H9 (cell line): ENCODE measurements at regions not wholly inside any gene's neighbourhood (a gene's known extent, or its start where the extent isn't known, plus 50 kb on each side); places are given as distances from the start of the nearest gene placed in this dataset.
A peak's percentile ranks its signal among the peaks of the same experiment; 100 is the strongest.

Experiments used
- DNase-seq: peaks from one replicate; pipeline ENCODE4 v3.0.0-alpha.2; 2017
- H2AFZ ChIP-seq: one replicate; pipeline ENCODE4 v1.6.1; 2013; ENCODE audit warnings: mild to moderate bottlenecking, low read length, control low read depth, moderate library complexity
- H2AK5ac ChIP-seq: 2 replicates; pipeline ENCODE4 v1.6.1; 2013; ENCODE audit warnings: low read length, control low read depth, mixed read lengths; ENCODE audit not compliant: insufficient read length
- H2BK120ac ChIP-seq: one replicate; pipeline ENCODE4 v1.6.1; 2013; ENCODE audit warnings: low read depth, mild to moderate bottlenecking, low read length, control low read depth, inconsistent platforms; ENCODE audit not compliant: poor library complexity, severe bottlenecking
- H2BK12ac ChIP-seq: 2 replicates; pipeline ENCODE4 v1.6.1; 2013; ENCODE audit warnings: low read length, control low read depth, mixed read lengths, low read depth; ENCODE audit not compliant: insufficient read length
- H2BK15ac ChIP-seq: 2 replicates; pipeline ENCODE4 v1.6.1; 2013; ENCODE audit warnings: low read depth, low read length, control low read depth
- H2BK20ac ChIP-seq: one replicate; pipeline ENCODE4 v1.6.1; 2013; ENCODE audit warnings: low read depth, mild to moderate bottlenecking, low read length, control low read depth, inconsistent platforms; ENCODE audit not compliant: poor library complexity, severe bottlenecking
- H2BK5ac ChIP-seq: 2 replicates; pipeline ENCODE4 v1.6.1; 2013; ENCODE audit warnings: low read length, control low read depth, mixed read lengths; ENCODE audit not compliant: insufficient read length
- H3K14ac ChIP-seq: 2 replicates; pipeline ENCODE4 v1.6.1; 2013; ENCODE audit warnings: low read length, control low read depth; ENCODE audit not compliant: insufficient read depth
- H3K18ac ChIP-seq: 2 replicates; pipeline ENCODE4 v1.6.1; 2013; ENCODE audit warnings: low read depth, mild to moderate bottlenecking, mixed read lengths, low read length, control low read depth; ENCODE audit not compliant: insufficient read length
- H3K23ac ChIP-seq: 2 replicates; pipeline ENCODE4 v1.6.1; 2013; ENCODE audit warnings: low read length, control low read depth, mixed read lengths, low read depth; ENCODE audit not compliant: insufficient read length
- H3K23me2 ChIP-seq: 2 replicates; pipeline ENCODE4 v1.6.1; 2013; ENCODE audit warnings: low read depth, mild to moderate bottlenecking, mixed read lengths, low read length, control low read depth; ENCODE audit not compliant: insufficient read length, poor library complexity, severe bottlenecking
- H3K27ac ChIP-seq: 2 replicates; pipeline ENCODE4 v1.5.1; 2013; ENCODE audit warnings: low read length, control low read depth, mixed read lengths, low read depth; ENCODE audit not compliant: insufficient read length
- H3K27me3 ChIP-seq: 2 replicates; pipeline ENCODE4 v1.6.1; 2013; ENCODE audit warnings: low read length, control low read depth, inconsistent platforms; ENCODE audit not compliant: insufficient read depth
- H3K4ac ChIP-seq: 2 replicates; pipeline ENCODE4 v1.6.1; 2013; ENCODE audit warnings: low read depth, mild to moderate bottlenecking, control low read depth, inconsistent platforms, low read length, moderate library complexity
- H3K4me1 ChIP-seq: 2 replicates; pipeline ENCODE4 v1.6.1; 2013; ENCODE audit warnings: low read length, control low read depth, inconsistent platforms; ENCODE audit not compliant: insufficient read depth
- H3K4me2 ChIP-seq: 2 replicates; pipeline ENCODE4 v1.6.1; 2013; ENCODE audit warnings: low read length, control low read depth, mixed read lengths; ENCODE audit not compliant: insufficient read length, insufficient read depth
- H3K56ac ChIP-seq: 2 replicates; pipeline ENCODE4 v1.6.1; 2013; ENCODE audit warnings: low read depth, mild to moderate bottlenecking, mixed read lengths, low read length, control low read depth; ENCODE audit not compliant: insufficient read length
- H3K79me1 ChIP-seq: 2 replicates; pipeline ENCODE4 v1.6.1; 2013; ENCODE audit warnings: low read depth, mild to moderate bottlenecking, moderate library complexity, low read length, control low read depth, inconsistent platforms; ENCODE audit not compliant: insufficient read depth, poor library complexity, severe bottlenecking
- H3K79me2 ChIP-seq: 2 replicates; pipeline ENCODE4 v1.6.1; 2013; ENCODE audit warnings: low read length, control low read depth, inconsistent platforms; ENCODE audit not compliant: insufficient read depth
- H3K9ac ChIP-seq: 2 replicates; pipeline ENCODE4 v1.6.1; 2013; ENCODE audit warnings: low read length, control low read depth, mixed read lengths; ENCODE audit not compliant: insufficient read length; ENCODE audit errors: extremely low read depth
- H3K9me3 ChIP-seq: one replicate; pipeline ENCODE4 v1.6.1; 2013; ENCODE audit warnings: low read depth, low read length, inconsistent platforms; ENCODE audit not compliant: control insufficient read depth
- H3T11ph ChIP-seq: one replicate; pipeline ENCODE4 v1.6.1; 2013; ENCODE audit warnings: mild to moderate bottlenecking, low read length, control low read depth, inconsistent platforms
- H4K20me1 ChIP-seq: one replicate; pipeline ENCODE4 v1.6.1; 2013; ENCODE audit not compliant: control insufficient read depth, insufficient read length, insufficient read depth
- H4K5ac ChIP-seq: 2 replicates; pipeline ENCODE4 v1.6.1; 2013; ENCODE audit warnings: low read depth, mild to moderate bottlenecking, mixed read lengths, low read length, control low read depth; ENCODE audit not compliant: insufficient read length
- H4K8ac ChIP-seq: replicated peaks from 2 replicates; pipeline ENCODE4 v1.6.1; 2013; ENCODE audit warnings: low read length, control low read depth, mixed read lengths, low read depth; ENCODE audit not compliant: insufficient read length
- H4K91ac ChIP-seq: 2 replicates; pipeline ENCODE4 v1.6.1; 2013; ENCODE audit warnings: low read depth, mild to moderate bottlenecking, moderate library complexity, mixed read lengths, low read length, control low read depth; ENCODE audit not compliant: insufficient read length
- H3K27ac Mint-ChIP-seq, 3 experiments: 2 replicates in 2 of 3; 3 replicates in 1 of 3; pipeline ENCODE4 v1.8.0; 2020 to 2021; ENCODE audit warnings: mixed read lengths in 3 of 3, mild to moderate bottlenecking in 1 of 3, moderate library complexity in 1 of 3
- H3K27me3 Mint-ChIP-seq: 2 replicates; pipeline ENCODE4 v1.8.0; 2021; ENCODE audit warnings: low read depth, mild to moderate bottlenecking, moderate library complexity, mixed read lengths
- H3K36me3 Mint-ChIP-seq, 3 experiments: 2 replicates in 2 of 3; 3 replicates in 1 of 3; pipeline ENCODE4 v1.8.0; 2020 to 2021; ENCODE audit warnings: low read depth in 3 of 3, mixed read lengths in 3 of 3; ENCODE audit not compliant: insufficient read depth in 1 of 3
- H3K4me1 Mint-ChIP-seq, 2 experiments: 2 replicates each; pipeline ENCODE4 v1.8.0; 2020; ENCODE audit warnings: mixed read lengths in 2 of 2
- H3K4me3 Mint-ChIP-seq, 2 experiments: 2 replicates in 1 of 2; 3 replicates in 1 of 2; pipeline ENCODE4 v1.8.0; 2020 to 2021; ENCODE audit warnings: mild to moderate bottlenecking in 2 of 2, mixed read lengths in 2 of 2, moderate library complexity in 1 of 2
- H3K9me3 Mint-ChIP-seq, 2 experiments: 2 replicates in 1 of 2; 3 replicates in 1 of 2; pipeline ENCODE4 v1.8.0; 2020; ENCODE audit warnings: mild to moderate bottlenecking in 2 of 2, mixed read lengths in 2 of 2, moderate library complexity in 1 of 2
- WGBS: extraction: QIAGEN DNeasy Blood & Tissue Kit; methylation state at CpG from one replicate; pipeline ENCODE4 v1.1.7; 2013; ENCODE audit warnings: missing lambda C conversion rate, low lambda C conversion rate, mixed read lengths; ENCODE audit not compliant: insufficient read length; ENCODE audit errors: extremely low coverage; 5-methylcytosine and 5-hydroxymethylcytosine counted together
- TF ChIP-seq, protein P1 (sequence below): fragments of 200-600 bp; sonication (generic); conservative IDR thresholded peaks from 3 replicates; pipeline ENCODE4 v1.8.0; 2021; ENCODE audit warnings: antibody characterized with exemption, mild to moderate bottlenecking

DNA sequence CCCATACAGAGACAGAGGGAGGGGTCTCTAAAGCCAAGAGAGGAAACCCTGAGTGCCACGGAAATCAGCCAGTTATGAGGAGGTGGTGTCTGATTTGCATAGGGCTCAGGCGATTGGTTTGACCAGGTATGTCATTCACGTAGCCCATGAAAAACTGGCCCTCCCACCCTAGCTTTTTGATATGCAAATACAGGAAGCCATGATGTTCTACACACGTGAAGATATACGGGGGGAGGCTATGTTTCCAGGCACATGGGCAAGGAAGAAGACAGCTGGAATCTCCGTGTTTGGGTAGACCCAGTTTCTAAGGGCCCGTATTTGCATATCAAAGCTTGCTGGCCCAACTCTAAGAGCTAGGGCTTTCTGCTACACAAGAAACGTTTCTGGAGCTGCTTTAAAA lies 717.8 kb upstream of the SEL1L start:
- peaks cover 0 to 2% (median 0%) of the 10 kb centered on the region in 3 experiments; a peak in 1 of 7 replicates for H3K36me3 Mint-ChIP-seq
- Histone ChIP-seq H3K23me2 (no peaks in the 10 kb centered on the region), H4K5ac (no peak overlapping the region), H3K14ac (no peak overlapping the region), H2AK5ac (no peak overlapping the region), H2BK20ac (no peak overlapping the region), H2BK5ac (no peak overlapping the region), H2BK12ac (no peak overlapping the region), H3K4ac (no peak overlapping the region), H3K4me1 (no peaks in the 10 kb centered on the region), H3K23ac (no peak overlapping the region), H3K18ac (no peak overlapping the region), H4K91ac (no peak overlapping the region), H3K9me3 (no peaks in the 10 kb centered on the region), H4K20me1 (no peaks in the 10 kb centered on the region), H2BK15ac (no peak overlapping the region), H3K79me1 (no peaks in the 10 kb centered on the region), H3T11ph (no peak overlapping the region), H3K27me3 (no peaks in the 10 kb centered on the region), H2BK120ac (no peak overlapping the region), H4K8ac (no peak overlapping the region), H2AFZ (no peak overlapping the region), H3K4me2 (no peak overlapping the region), H3K56ac (no peak overlapping the region), H3K27ac (no peak overlapping the region), H3K79me2 (no peaks in the 10 kb centered on the region), H3K9ac (no peak overlapping the region)
- H3K27me3 Mint-ChIP-seq: no peaks in the 10 kb centered on the region
- no peaks in the 10 kb centered on the region for H3K4me1 Mint-ChIP-seq
- no peak overlapping the region for H3K4me3 Mint-ChIP-seq
- H3K9me3 Mint-ChIP-seq: peaks cover 0 to 2% of the 10 kb centered on the region in 2 experiments; a peak in 1 of 5 replicates
- H3K27ac Mint-ChIP-seq: no peak overlapping the region
- WGBS: no CpG with 5 or more reads among the region's 8 CpGs
- TF ChIP-seq, protein P1, sequence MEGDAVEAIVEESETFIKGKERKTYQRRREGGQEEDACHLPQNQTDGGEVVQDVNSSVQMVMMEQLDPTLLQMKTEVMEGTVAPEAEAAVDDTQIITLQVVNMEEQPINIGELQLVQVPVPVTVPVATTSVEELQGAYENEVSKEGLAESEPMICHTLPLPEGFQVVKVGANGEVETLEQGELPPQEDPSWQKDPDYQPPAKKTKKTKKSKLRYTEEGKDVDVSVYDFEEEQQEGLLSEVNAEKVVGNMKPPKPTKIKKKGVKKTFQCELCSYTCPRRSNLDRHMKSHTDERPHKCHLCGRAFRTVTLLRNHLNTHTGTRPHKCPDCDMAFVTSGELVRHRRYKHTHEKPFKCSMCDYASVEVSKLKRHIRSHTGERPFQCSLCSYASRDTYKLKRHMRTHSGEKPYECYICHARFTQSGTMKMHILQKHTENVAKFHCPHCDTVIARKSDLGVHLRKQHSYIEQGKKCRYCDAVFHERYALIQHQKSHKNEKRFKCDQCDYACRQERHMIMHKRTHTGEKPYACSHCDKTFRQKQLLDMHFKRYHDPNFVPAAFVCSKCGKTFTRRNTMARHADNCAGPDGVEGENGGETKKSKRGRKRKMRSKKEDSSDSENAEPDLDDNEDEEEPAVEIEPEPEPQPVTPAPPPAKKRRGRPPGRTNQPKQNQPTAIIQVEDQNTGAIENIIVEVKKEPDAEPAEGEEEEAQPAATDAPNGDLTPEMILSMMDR: no peak
- DNase-seq: peak; percentile 71
